NCI-H2227 treated with DMSO at 0.1 percent for 48 hours (cell line): ENCODE measurements at regions not wholly inside any gene's neighbourhood (a gene's known extent, or its start where the extent isn't known, plus 50 kb on each side); places are given as distances from the start of the nearest gene placed in this dataset.

Source experiments
- DNase-seq: peaks from one replicate; lab custom pipeline; 2025; lab: John Stamatoyannopoulos, UW

GRCh38 chr10:71069909-71070666, 142.3 kb upstream of the UNC5B start:
- no peak for DNase-seq

- DNase-seq, result no peak
These were observed 141.6 kb upstream of the UNC5B start for GRCh38 chr10:71070741-71071140.

- no peak for DNase-seq
These were observed 140.1 kb upstream of the UNC5B start for GRCh38 chr10:71072131-71072822.

DNA sequence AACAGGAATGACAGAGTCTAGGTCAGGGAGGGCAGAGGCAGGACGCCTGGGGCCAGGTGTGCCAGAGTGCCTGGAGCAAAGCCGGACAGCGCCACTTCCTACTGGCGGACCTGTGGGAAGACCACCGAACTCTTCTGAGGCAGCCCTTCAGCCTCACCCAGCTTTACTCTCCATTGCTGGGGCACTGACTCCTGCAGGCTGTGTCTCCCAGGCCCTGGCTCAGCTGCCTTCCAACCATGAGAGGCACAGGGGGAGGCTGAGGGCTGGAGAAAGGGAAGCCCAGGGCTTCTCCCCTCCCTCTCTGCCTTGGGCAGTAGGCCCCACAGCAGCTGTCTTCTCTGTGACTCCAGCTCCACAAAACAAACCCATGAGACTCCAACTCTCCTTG, 139.6 kb upstream of the UNC5B start:
- DNase-seq, result no peak

DNA sequence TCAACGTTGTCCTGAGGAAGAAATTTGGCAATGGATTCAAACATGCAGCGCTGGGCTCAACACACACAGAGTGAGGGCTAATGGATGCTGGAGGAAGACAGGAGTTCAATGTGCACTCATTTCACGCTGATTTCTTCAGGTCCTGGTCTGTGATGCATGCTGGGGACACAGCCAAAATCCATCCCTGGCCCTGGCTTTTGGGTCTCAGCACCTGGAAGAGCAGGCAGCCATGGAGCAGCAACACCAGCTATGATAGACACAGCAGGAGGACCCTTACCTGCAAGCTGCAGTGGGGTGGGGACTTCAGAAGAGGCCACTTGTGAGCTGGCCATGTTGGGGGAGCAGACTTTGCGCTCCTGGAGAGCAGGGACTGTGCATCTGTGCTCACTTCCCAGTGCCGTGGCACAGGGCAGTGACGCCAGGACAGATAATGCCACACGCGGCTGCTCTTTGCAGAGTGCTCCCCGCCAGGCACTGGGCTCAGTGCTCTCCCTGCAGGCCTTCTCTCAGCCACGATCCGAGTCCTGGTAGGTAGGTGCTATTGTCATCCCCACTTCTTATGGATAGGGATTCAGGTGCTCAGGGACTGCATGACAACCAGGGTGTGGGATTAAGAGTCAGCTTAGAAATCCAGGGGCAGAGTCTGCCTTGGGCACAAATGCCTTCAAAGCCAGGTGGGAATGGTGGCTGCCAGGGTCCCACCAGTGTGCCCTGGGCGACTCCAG, 138.8 kb upstream of the UNC5B start:
- no peak for DNase-seq

- DNase-seq, result no peak
These were observed 138.1 kb upstream of the UNC5B start for GRCh38 chr10:71074176-71074755.

DNA sequence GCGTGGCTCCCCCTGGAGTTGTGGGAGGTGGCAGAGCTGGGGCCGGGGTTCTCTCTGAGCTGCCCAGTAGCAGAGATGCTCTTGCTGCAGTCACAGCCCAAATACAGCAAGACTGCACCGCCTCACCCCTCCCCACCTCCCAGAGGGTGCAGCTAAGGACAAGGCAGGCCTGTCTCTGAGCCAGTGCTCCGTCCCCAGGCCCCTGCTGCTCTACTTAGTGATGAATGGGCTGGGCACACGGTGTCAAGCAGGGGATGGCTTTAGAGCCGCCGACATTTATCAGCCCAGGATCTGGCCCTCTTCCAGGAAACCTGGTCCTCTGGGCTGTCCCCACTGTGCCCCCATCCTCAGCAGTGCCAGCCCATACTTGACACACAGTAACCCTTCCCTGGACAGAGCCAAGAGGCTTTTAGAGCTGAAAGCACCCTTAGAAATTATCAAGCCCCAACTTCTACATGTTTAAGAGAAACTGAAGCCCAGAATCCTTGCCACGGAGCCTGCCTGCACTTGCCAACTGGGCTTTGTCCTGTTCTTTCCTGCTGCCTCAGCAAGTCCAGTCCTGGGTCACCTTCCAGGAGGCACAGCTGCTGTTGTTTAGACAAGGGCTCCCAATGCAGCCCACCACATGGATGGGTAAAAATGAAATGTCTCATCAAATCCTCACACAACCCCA, 137.1 kb upstream of the UNC5B start:
- peak; percentile 60 for DNase-seq

DNA sequence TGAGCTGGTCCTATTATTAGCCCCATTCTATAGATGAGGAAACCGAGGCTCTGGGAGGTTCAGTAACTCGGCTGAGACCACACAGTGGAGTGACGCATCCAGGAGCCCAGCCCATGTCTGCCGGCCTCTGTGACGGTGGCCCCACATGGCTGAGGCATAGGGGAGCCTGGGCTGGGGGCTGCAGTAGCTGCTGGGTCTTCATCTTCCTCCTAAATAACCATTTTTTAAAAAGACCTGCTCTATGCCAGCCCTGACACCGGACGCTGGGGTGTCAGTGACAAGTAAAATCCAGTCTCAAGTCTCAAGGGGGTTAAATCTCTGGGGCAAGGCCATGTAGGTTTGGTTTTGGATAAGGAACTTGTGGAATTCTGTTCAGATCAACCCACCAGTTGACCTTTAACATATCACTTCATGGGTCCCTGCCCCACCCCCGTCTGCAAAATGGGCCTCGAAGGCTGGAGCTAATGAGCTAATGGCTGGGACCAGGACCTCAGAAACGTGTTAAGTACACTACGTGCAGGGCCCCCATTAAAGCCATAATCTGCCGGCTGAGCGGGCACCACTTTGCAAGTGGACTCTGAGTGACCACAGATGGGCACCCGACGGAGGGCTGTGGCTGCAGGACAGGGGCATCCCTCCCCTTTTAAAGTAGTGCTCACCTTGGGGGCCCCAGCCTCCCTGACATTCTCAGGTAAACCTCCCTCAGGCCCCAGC, 136.5 kb upstream of the UNC5B start:
- DNase-seq, result no peak

DNA sequence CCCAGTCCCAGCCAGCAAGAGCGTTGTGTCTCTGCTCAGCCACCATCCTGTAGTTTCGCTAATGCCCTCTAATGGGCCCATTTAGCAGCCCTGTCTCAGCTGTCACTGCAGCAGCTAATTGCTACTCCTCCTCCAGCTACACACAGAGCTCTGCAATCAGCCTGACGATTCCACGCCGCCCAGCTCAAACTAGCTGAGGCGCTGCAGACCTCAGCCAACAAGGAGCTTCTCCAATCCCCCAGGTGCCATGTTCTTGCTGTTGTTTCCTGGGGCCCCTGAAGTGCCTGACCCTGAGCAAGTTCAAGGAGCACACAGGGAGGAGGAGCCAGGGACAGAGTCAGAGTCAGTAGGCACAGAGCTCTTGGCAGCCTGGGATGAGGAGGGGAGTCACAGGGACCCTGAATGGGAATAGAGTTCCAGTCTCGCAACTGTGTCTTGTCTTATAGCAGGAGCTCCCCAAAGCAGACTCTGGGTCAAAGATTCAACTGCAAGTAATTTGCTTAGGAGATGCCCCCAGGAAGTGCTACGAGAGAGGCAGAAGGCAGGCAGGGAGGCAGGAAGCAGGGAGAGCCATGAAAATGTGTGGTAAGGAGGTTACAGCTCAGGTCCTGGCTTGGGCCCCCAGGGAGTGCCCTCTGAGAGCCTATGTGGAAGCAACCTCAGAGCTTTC, 135.8 kb upstream of the UNC5B start:
- DNase-seq, result peak; percentile 76

- DNase-seq, result no peak
These were observed 135.2 kb upstream of the UNC5B start for GRCh38 chr10:71077143-71077581.

DNA sequence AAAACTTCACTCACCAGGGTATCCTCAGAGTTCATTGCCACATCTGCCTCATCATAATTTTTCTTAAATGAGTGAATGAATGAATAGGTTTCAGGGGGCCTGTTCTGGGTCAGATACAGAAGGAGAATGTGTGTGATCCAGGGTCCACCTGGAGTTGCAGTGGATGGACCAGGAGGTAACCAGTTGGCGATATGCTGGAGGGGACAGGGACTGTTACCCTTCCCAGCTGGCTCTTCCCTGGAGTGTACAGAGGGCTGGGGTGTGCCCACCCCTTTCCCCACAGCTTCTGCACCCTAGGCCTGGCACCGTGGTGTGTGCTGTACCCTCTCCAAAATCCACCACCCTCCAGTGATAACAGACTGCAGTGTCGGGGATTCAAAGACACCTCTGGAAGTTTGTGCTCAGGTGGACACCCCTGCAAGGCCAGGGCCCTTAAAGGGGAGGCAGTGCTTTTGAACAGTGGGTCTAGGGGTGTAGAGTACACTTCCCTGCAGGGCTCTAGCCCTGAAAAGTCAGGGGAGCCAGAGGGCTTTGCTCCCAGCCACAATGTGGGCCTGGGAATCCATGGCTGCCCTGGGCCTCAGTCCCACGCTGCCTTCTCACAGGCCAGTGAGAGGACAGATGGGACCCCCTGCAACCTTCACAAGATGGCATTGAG, 134.4 kb upstream of the UNC5B start:
- DNase-seq, result no peak

- DNase-seq, result no peak
These were observed 133.8 kb upstream of the UNC5B start for GRCh38 chr10:71078454-71079145.

DNA sequence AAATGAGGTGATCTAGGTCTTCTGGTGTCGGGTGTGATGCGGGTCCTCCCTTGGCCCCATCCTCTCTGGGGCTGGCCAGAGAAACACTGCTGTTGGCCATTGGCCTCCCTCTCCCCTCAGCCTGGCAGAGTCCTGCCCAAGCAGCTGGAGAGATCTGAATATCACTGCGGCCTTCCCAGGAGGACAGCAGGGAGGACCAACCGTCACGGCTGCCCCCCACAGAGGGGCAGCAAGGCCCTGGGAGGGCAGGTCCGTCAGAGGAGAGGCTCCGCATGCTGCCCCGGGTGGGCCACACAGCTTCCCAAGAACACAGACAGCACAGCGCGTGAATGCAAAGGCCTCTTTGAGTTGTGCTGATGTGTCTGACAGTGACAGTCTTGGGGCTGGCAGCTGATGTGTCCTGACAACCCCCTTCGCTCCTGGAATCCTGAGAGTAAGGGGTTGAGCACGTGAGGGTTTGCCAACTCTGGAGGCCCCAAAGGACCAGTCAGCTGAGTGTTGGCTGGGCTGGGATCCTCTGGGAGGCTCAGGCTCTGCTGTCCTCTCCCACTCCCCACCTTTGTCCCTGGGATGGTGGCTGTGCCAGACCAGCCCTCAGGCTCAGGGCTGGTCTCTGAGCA, 132.5 kb upstream of the UNC5B start:
- no peak for DNase-seq

- DNase-seq, result no peak
These were observed 131.8 kb upstream of the UNC5B start for GRCh38 chr10:71080381-71081228.

GRCh38 chr10:71081229-71081560, 131.2 kb upstream of the UNC5B start:
- no peak for DNase-seq

- DNase-seq, result no peak
These were observed 130.5 kb upstream of the UNC5B start for GRCh38 chr10:71081912-71082311.

- DNase-seq, result no peak
These were observed 129.2 kb upstream of the UNC5B start for GRCh38 chr10:71082960-71083715.

DNA sequence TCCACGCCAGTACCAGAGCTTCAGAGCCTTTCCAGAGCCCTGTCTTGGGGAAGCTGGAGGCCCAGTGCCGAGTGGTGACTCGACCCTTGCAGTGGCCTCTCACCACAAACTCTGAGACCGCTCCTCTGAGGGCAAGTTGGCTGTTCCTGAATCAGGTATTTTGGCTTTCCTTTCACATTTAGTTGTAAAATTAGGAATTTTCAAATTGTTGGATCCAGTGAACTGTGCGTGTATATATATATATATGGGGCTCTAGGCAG, 128.7 kb upstream of the UNC5B start:
- no peak for DNase-seq
